Amygdala (tissue), 56 donors: ENCODE measurements at regions not wholly inside any gene's neighbourhood (a gene's known extent, or its start where the extent isn't known, plus 50 kb on each side); places are given as distances from the start of the nearest gene placed in this dataset.
A peak's percentile ranks its signal among the peaks of the same experiment; 100 is the strongest.
"Not testable (repeated sequence)": the region's sequence is repeated elsewhere in the genome, so short reads cannot be mapped to it uniquely, and the experiment has no call there.

ENCODE experiments used
- DNase-seq, 56 donors: peaks; one replicate each; lab custom pipeline; 2025; lab: John Stamatoyannopoulos, UW

DNA sequence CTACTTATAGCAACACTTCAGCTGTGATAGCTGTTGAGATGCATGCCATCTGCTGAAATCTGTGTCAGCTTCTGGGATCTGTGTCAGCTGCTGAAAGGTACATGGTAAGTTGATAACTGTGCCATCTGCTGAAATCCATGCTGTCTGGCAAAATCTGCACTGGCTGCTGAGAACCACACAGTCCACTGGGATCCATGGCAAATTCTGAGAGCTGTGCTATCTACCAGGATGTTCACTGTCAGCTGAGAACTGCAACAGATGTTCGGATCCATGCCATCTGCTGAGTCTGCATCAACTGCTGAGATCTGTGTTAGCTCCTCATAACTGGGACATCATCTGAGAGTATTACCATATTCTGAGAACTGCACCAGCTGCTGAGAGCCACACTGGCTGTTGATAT, 430.5 kb upstream of the POU3F4 start:
- peak in 7 of 56 donors; percentile 0 to 3 (median 0) for DNase-seq

- no peak for DNase-seq
These were observed 406.1 kb upstream of the POU3F4 start for GRCh38 chrX:83101961-83102360.

- DNase-seq = no peak
These were observed 399.8 kb upstream of the POU3F4 start for GRCh38 chrX:83108278-83108677.

GRCh38 chrX:83145876-83146275, 362.2 kb upstream of the POU3F4 start:
- no peak for DNase-seq

DNA sequence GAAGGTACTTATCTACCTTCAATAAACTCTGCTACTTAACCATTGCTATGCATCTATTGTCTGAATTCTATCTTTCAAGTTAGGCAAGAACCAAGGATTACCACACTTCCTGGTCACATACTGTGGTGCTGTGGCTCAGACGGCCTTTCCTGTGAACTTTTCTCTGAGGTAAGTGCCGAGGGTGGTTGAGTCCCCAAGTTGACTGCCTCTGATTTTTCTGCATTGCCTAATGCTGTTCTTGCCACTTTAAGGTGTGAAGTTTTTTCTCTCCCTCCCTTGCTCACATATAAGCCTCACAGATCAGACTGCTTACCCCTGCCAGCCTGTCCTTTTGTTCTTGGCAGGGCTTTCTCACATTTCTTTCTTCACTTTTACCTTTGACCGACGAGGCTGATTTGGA, 348.0 kb upstream of the POU3F4 start:
- no peak for DNase-seq

- not testable (repeated sequence) for DNase-seq
These were observed 344.0 kb upstream of the POU3F4 start for GRCh38 chrX:83164063-83164462.

- DNase-seq = no peak
These were observed 338.4 kb upstream of the POU3F4 start for GRCh38 chrX:83169683-83170082.

- peak in 1 of 56 donors; percentile 0 for DNase-seq
These were observed 323.1 kb upstream of the POU3F4 start for GRCh38 chrX:83185010-83185409.

DNA sequence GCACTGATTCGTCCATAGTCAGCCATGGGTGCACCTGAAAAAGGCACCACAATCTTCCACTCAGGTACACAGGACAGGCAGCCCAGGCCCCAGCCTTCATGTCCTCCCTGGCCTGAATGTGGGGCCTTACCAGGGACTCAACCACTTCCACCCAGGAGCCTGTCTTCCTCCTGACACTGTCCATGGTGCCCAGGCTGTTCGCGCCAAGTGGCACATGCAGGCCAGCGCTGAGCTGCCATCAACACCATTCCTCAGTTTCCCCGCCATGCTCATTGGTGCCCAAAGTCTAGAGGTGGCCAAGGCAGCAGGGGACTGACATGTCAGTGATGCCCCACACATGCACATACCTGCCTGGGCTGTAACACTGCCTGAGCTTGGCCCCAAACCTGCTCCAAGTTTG, 322.2 kb upstream of the POU3F4 start:
- DNase-seq = no peak

- DNase-seq = no peak
These were observed 321.5 kb upstream of the POU3F4 start for GRCh38 chrX:83186632-83187031.
